GM12892 (cell line): ENCODE measurements at regions not wholly inside any gene's neighbourhood (a gene's known extent, or its start where the extent isn't known, plus 50 kb on each side); places are given as distances from the start of the nearest gene placed in this dataset.

Experiments used
- POLR2A ChIP-seq: IDR thresholded peaks from 2 replicates; pipeline ENCODE4 v1.6.1; 2011; ENCODE audit warnings: low read depth, low read length, control low read depth
- POLR2AphosphoS5 ChIP-seq: IDR thresholded peaks from 2 replicates; pipeline ENCODE4 v1.6.1; 2011; ENCODE audit warnings: low read depth, low read length, control low read depth
- TAF1 ChIP-seq: IDR thresholded peaks from 2 replicates; pipeline ENCODE4 v1.6.1; 2011; ENCODE audit warnings: low read depth, mild to moderate bottlenecking, control low read depth, low read length, borderline replicate concordance

DNA sequence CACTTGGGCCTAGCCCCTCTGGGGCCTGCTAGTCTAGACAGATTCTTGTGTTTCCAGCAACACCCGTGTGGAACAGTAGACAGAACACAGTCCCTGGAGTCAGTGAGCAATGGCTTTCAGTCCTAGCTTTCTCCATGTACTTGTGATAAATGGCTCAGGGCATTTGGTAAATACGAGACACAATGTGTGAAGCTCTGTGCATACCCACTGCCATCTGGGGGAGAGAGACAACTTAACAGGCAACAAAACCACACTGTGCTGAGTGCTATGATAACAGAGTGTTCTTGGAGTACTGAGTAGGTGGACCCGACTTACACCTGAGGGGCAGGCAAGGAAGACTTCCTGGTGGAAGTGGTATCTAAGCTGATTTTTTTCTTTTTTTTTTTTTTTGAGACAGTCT is 86.3 kb upstream of the TBX3 start:
- TF ChIP-seq POLR2A, result no peak
- TF ChIP-seq POLR2AphosphoS5, result no peak
- TF ChIP-seq TAF1, result no peak
